KOPT-K1 (cell line): ENCODE measurements at regions not wholly inside any gene's neighbourhood (a gene's known extent, or its start where the extent isn't known, plus 50 kb on each side); places are given as distances from the start of the nearest gene placed in this dataset.

ENCODE experiments used
- H3K27ac ChIP-seq: fragments of 200-600 bp; sonication (generic); 2 replicates; pipeline ENCODE4 v1.5.1; 2016; ENCODE audit warnings: antibody characterized with exemption, mild to moderate bottlenecking, low read depth, low read length; ENCODE audit not compliant: poor library complexity, severe bottlenecking
- H3K36me3 ChIP-seq: fragments of 200-600 bp; sonication (generic); 2 replicates; pipeline ENCODE4 v1.5.1; 2017; ENCODE audit warnings: antibody characterized with exemption, mild to moderate bottlenecking, low read length, moderate library complexity; ENCODE audit not compliant: insufficient read depth
- H3K9me3 ChIP-seq: fragments of 200-600 bp; sonication (generic); 2 replicates; pipeline ENCODE4 v1.5.1; 2017; ENCODE audit warnings: antibody characterized with exemption, low read length, mild to moderate bottlenecking; ENCODE audit not compliant: insufficient read depth, poor library complexity, severe bottlenecking

GRCh38 chr4:181431006-181431405 is 812.2 kb upstream of the TENM3 start:
- Histone ChIP-seq H3K36me3 (no peaks in the 10 kb centered on the region), H3K27ac (no peak overlapping the region), H3K9me3 (no peaks in the 10 kb centered on the region)

- Histone ChIP-seq H3K36me3 (no peaks in the 10 kb centered on the region), H3K27ac (no peak overlapping the region), H3K9me3 (no peaks in the 10 kb centered on the region)
Observed at GRCh38 chr4:181431661-181432060, 811.5 kb upstream of the TENM3 start.

- Histone ChIP-seq H3K36me3 (no peaks in the 10 kb centered on the region), H3K9me3 (no peaks in the 10 kb centered on the region), H3K27ac (no peak overlapping the region)
Observed at GRCh38 chr4:181432335-181432734, 810.9 kb upstream of the TENM3 start.

GRCh38 chr4:181437895-181438294 is 805.3 kb upstream of the TENM3 start:
- no peaks in the 10 kb centered on the region for H3K36me3 ChIP-seq
- H3K27ac ChIP-seq = no peak overlapping the region

GRCh38 chr4:181438641-181439040 is 804.6 kb upstream of the TENM3 start:
- Histone ChIP-seq H3K9me3 (no peaks in the 10 kb centered on the region), H3K36me3 (no peaks in the 10 kb centered on the region), H3K27ac (no peak overlapping the region)

More at GRCh38 chr4:181437895-181438294, 805.3 kb upstream of the TENM3 start:
- H3K9me3 ChIP-seq = no peaks in the 10 kb centered on the region

GRCh38 chr4:181443021-181443420 is 800.2 kb upstream of the TENM3 start:
- no peaks in the 10 kb centered on the region for H3K9me3 ChIP-seq
- H3K27ac ChIP-seq = no peak overlapping the region
- H3K36me3 ChIP-seq = no peaks in the 10 kb centered on the region

GRCh38 chr4:181465826-181466225 is 777.4 kb upstream of the TENM3 start:
- no peak overlapping the region for H3K27ac ChIP-seq
- H3K9me3 ChIP-seq = no peaks in the 10 kb centered on the region
- H3K36me3 ChIP-seq = no peaks in the 10 kb centered on the region

- H3K9me3 ChIP-seq = no peaks in the 10 kb centered on the region
- no peaks in the 10 kb centered on the region for H3K36me3 ChIP-seq
- H3K27ac ChIP-seq = no peak overlapping the region
Observed at GRCh38 chr4:181468451-181468850, 774.8 kb upstream of the TENM3 start.

GRCh38 chr4:181470306-181470705 is 772.9 kb upstream of the TENM3 start:
- Histone ChIP-seq H3K27ac (no peak overlapping the region), H3K36me3 (no peaks in the 10 kb centered on the region), H3K9me3 (no peaks in the 10 kb centered on the region)

- no peak overlapping the region for H3K27ac ChIP-seq
- no peaks in the 10 kb centered on the region for H3K36me3 ChIP-seq
- no peaks in the 10 kb centered on the region for H3K9me3 ChIP-seq
Observed at GRCh38 chr4:181475359-181475758, 767.8 kb upstream of the TENM3 start.

- no peak overlapping the region for H3K27ac ChIP-seq
- H3K36me3 ChIP-seq = no peaks in the 10 kb centered on the region
- no peaks in the 10 kb centered on the region for H3K9me3 ChIP-seq
Observed at GRCh38 chr4:181475781-181476507, 767.3 kb upstream of the TENM3 start.

GRCh38 chr4:181476508-181476890 is 766.7 kb upstream of the TENM3 start:
- H3K27ac ChIP-seq = no peak overlapping the region

GRCh38 chr4:181477591-181477990 is 765.6 kb upstream of the TENM3 start:
- no peaks in the 10 kb centered on the region for H3K9me3 ChIP-seq
- H3K27ac ChIP-seq = no peak overlapping the region
- H3K36me3 ChIP-seq = no peaks in the 10 kb centered on the region

More at GRCh38 chr4:181476508-181476890, 766.7 kb upstream of the TENM3 start:
- H3K36me3 ChIP-seq = no peaks in the 10 kb centered on the region
- no peaks in the 10 kb centered on the region for H3K9me3 ChIP-seq

- Histone ChIP-seq H3K9me3 (no peaks in the 10 kb centered on the region), H3K27ac (no peak overlapping the region)
Observed at GRCh38 chr4:181478656-181479055, 764.5 kb upstream of the TENM3 start.

GRCh38 chr4:181479141-181479540 is 764.1 kb upstream of the TENM3 start:
- no peaks in the 10 kb centered on the region for H3K36me3 ChIP-seq
- H3K27ac ChIP-seq = no peak overlapping the region
- H3K9me3 ChIP-seq = no peaks in the 10 kb centered on the region

More at GRCh38 chr4:181478656-181479055, 764.5 kb upstream of the TENM3 start:
- H3K36me3 ChIP-seq = no peaks in the 10 kb centered on the region

- Histone ChIP-seq H3K9me3 (no peaks in the 10 kb centered on the region), H3K36me3 (no peaks in the 10 kb centered on the region), H3K27ac (no peak overlapping the region)
Observed at GRCh38 chr4:181484396-181484795, 758.8 kb upstream of the TENM3 start.
